ENCODE measurements at regions not wholly inside any gene's neighbourhood (a gene's known extent, or its start where the extent isn't known, plus 50 kb on each side); places are given as distances from the start of the nearest gene placed in this dataset.

- TF ChIP-seq CTCF (IDR thresholded peaks at IDR 0.05; ENCODE audit: low read depth, low read length, poor library complexity, severe bottlenecking) (no peak), EZH2phosphoT487 (IDR thresholded peaks at IDR 0.05; ENCODE audit: borderline replicate concordance, low read length) (no peak)
Measured at GRCh38 chr13:78934336-78934735, 275.4 kb upstream of the OBI1 start.
